HG02610 (cell line): ENCODE measurements at regions not wholly inside any gene's neighbourhood (a gene's known extent, or its start where the extent isn't known, plus 50 kb on each side); places are given as distances from the start of the nearest gene placed in this dataset.
"Not testable (repeated sequence)": the region's sequence is repeated elsewhere in the genome, so short reads cannot be mapped to it uniquely, and the experiment has no call there.

Experiments used
- ATAC-seq: cut with Tn5 transposase; IDR thresholded peaks from one replicate; pipeline ENCODE4 v1.9.1; 2021; ENCODE audit warnings: mild to moderate bottlenecking, moderate library complexity; ENCODE audit not compliant: unreplicated experiment

GRCh38 chr4:106869551-106869950 is 166.6 kb downstream of the DKK2 start:
- ATAC-seq = no peak

DNA sequence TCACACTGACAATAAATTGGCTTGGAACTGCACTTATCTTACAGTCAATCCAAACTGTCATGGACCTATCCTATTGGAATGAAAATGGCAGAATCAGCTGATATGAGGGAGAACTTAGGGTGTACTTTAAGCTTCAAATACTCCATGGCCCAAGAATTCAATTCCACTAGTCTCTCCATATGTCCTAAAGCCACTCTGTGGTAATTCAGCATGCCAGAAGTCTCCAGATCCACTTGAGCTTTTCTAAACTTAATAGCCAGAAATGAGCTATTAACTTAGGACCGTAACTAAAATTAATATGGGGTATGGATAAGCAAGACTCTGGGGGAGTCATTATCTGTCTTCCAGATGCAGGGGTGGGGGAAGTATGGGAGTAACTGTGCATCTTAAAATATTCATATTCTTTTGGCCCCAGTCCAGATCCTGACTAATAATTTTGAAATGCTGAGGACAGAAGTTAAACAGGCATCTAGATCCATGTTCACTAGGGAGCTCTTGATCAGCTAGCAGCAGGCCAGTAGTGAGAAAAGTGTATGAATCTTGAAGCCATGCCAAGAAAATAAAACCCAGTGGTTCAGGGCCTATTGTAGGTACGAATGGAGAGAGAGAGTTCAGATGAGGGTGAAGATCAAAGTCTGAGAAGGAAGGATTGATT is 167.6 kb downstream of the DKK2 start:
- no peak for ATAC-seq

- no peak for ATAC-seq
Measured at GRCh38 chr4:106864231-106864630, 171.9 kb downstream of the DKK2 start.

DNA sequence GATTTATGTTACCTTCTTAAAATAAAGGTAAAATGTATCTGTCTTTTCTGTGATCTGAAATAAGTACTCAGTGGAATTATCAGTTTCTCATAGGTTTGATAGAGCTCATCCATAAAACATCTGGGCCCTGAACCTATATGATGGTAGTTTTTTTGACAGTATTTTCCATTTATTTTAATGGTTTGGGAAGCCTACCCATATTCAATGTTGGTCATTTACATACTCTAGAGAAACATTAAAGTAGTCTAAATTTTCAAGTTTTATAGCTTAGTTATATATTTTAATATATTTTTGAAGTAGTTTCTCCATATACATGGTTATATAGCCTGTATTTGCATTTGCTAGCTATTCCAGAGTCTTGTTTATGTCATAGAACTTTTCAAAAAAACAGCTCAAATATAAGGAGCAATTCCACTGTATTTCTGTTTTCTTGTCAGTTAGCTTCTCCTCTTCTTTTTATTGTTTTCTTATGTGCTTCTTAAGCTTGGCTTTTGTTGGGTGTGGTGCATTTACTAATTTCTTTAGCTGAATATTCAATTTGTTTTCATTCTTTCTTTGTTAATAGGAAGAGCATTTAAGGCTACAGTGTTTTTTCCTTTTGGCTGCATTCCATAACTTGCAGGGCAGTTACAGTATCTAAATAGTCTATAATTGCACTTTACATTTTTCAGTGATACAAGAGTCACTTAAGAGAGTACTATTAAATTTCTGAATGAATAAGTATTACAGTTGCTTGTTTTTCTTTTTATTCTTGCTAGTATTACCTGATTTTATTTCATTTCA is 181.4 kb downstream of the DKK2 start:
- no peak for ATAC-seq

GRCh38 chr4:106852426-106852825 is 183.7 kb downstream of the DKK2 start:
- ATAC-seq = no peak

GRCh38 chr4:106851726-106852125 is 184.4 kb downstream of the DKK2 start:
- ATAC-seq = no peak

GRCh38 chr4:106850691-106851090 is 185.4 kb downstream of the DKK2 start:
- no peak for ATAC-seq

DNA sequence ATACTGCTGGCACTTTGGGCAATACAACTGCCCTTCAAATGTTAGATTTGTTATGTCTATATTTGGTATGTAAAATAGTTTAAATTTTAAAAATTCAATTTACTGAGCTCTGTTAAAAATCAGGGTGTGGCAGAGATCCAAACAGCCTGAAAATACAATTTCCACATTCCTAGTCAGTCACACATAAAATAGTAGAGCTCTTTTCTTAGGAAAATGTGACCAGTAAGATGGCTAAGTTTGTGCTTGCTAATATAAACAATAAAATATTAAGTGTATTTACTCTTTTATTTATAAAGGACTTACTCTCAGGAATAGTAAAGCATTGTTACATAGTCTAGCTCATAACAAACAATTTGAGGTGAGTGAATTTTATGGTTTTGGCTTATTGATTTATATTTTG is 200.2 kb downstream of the DKK2 start:
- ATAC-seq = no peak

GRCh38 chr4:106830879-106831278 is 205.2 kb downstream of the DKK2 start:
- ATAC-seq = peak; percentile 60

DNA sequence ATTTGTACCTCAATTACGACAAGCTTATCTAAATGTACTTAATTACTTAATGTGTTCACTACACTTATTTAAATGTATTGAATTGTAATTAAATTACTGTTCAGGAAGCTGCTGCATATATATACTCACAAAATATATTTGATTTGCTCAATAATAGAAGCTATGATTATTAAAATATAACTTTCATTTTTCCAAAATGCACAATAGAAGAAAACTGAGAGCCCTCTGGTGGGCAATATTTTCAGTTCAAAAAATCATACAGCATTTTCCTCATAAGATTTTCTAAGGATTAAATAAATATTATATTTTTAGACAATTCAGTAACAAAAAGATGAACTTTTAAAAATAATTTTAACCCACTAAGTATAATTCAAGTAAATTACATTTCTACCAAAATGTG is 217.3 kb downstream of the DKK2 start:
- no peak for ATAC-seq

- ATAC-seq = no peak
Measured at GRCh38 chr4:106816496-106816895, 219.6 kb downstream of the DKK2 start.

GRCh38 chr4:106810122-106810521 is 226.0 kb downstream of the DKK2 start:
- ATAC-seq = no peak

GRCh38 chr4:106809076-106809475 is 227.0 kb downstream of the DKK2 start:
- no peak for ATAC-seq

DNA sequence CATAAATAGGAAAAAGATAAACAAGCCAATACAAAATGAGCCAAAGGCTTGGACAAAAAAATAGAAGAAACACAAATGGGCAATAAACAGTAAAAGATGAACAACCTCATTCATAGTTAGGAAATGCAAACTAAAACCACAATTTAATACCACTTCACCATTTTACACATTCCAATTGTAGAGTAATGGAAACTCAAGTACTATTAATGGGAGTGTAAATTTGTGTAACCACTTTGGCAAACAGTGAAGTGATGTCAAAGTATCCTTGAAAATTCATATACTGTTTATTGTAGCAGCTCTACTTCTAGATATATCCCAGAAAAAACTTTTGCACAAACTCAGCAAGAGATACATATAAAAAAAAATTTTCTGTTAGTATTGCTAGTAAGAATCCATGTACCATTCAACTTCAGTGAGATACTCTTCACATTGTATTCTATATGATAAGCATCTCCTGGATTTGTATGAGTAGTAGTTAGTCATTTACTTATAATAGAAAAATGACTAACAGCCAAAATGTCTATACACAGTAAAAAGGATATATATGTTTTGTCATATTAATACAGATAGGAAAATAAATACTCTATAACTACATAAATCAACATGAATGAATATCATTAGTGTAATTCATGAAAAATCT is 229.8 kb downstream of the DKK2 start:
- no peak for ATAC-seq

DNA sequence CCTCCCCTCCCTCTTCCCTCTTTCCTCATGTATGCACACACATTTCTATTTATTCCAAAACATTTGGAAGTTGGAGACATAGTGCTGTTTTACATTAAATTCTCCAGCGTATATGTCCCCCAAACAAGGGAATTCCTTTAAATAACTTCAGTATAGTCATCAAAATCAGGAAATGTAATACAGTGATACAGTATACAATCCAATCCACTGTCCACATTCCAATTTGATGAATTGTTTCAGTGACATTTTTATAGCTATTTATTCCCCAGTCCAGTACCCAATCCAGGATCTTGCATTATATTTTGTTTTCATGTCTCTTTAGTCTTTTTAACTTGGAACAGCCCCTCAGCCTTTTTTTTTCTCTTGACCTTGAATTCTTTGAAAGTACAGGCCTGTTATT is 233.0 kb downstream of the DKK2 start:
- no peak for ATAC-seq

- no peak for ATAC-seq
Measured at GRCh38 chr4:106801386-106801785, 234.7 kb downstream of the DKK2 start.

GRCh38 chr4:106796876-106797275 is 239.2 kb downstream of the DKK2 start:
- no peak for ATAC-seq

DNA sequence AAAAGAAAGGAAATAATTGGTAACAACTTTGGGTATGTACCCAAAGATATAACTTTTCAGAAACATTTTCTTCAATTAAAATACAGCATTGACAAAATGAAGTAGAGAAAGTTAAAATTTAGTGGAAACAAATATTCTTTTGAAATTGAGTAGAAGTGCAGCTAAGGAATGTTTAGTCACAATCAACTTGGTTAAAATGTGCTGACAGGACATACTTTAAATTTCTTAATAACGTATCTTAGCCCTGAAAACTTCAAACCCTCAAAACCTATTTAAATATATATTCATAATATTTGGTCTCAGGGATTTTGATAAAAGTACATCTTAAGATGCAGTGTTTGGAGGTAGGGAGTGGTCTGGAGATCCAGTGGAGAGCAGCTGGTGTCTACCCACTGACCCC is 240.8 kb downstream of the DKK2 start:
- no peak for ATAC-seq

- ATAC-seq = no peak
Measured at GRCh38 chr4:106793933-106794332, 242.2 kb downstream of the DKK2 start.

DNA sequence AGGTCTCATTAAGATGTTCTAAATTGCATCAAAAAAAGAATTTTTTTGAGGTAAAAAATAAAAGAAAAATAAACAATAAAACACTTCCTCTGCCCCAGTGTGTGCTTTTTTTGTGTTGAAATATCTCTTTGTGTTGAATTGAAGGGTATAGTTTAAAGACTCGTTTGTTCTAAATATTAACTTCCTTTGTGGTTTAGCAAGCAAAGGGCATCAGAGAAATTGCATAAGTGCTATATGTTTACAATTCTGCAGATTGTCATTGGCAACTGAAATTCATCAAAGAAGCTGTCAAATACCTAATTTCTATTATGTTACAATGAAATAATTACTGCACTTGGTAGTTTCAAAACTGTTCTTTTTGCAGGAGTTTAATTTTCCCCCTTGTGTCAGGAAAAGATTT is 260.5 kb downstream of the DKK2 start:
- ATAC-seq = no peak

- ATAC-seq = not testable (repeated sequence)
Measured at GRCh38 chr4:106774055-106774454, 262.1 kb downstream of the DKK2 start.
